PC-3 (cell line): ENCODE measurements at regions not wholly inside any gene's neighbourhood (a gene's known extent, or its start where the extent isn't known, plus 50 kb on each side); places are given as distances from the start of the nearest gene placed in this dataset.

Experiments used
- EZH2phosphoT487 ChIP-seq: fragments of 300-600 bp; sonication (generic); IDR thresholded peaks from 2 replicates; pipeline ENCODE4 v1.6.1; 2018; ENCODE audit warnings: mild to moderate bottlenecking, antibody characterized with exemption, low read length, borderline replicate concordance
- TF ChIP-seq, protein P1 (sequence below): fragments of 300-600 bp; sonication (generic); conservative IDR thresholded peaks from 2 replicates; pipeline ENCODE4 v1.5.1; 2017; ENCODE audit warnings: antibody characterized with exemption, low read depth, mild to moderate bottlenecking, low read length

DNA sequence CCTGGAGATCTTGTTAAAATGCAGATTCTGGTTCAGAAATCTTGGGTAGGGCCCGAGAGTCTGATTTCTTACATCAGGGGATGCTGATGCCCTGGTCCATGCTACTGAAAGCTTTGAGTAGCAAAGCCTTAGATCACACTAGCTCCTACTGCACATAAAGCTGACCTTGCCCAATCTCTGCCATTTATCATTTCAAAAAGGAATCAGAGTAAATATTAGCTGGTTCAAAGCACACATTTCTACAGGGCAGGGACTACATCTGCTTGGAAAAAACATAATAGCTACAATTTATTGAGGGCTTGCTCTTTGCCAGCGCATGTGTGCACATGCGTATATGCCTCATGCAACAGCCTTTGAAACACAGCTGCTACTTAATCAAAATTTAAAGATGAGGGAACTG, 440.4 kb upstream of the ARID1B start:
- TF ChIP-seq, protein P1, sequence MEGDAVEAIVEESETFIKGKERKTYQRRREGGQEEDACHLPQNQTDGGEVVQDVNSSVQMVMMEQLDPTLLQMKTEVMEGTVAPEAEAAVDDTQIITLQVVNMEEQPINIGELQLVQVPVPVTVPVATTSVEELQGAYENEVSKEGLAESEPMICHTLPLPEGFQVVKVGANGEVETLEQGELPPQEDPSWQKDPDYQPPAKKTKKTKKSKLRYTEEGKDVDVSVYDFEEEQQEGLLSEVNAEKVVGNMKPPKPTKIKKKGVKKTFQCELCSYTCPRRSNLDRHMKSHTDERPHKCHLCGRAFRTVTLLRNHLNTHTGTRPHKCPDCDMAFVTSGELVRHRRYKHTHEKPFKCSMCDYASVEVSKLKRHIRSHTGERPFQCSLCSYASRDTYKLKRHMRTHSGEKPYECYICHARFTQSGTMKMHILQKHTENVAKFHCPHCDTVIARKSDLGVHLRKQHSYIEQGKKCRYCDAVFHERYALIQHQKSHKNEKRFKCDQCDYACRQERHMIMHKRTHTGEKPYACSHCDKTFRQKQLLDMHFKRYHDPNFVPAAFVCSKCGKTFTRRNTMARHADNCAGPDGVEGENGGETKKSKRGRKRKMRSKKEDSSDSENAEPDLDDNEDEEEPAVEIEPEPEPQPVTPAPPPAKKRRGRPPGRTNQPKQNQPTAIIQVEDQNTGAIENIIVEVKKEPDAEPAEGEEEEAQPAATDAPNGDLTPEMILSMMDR = no peak
- TF ChIP-seq EZH2phosphoT487 = no peak
